IPS DF 19.7 (cell line): ENCODE measurements at regions not wholly inside any gene's neighbourhood (a gene's known extent, or its start where the extent isn't known, plus 50 kb on each side); places are given as distances from the start of the nearest gene placed in this dataset.

Experiments used
- DNase-seq: peaks from one replicate; pipeline ENCODE4 v3.0.0-alpha.2; 2013; ENCODE audit warnings: low read depth, low spot score

DNA sequence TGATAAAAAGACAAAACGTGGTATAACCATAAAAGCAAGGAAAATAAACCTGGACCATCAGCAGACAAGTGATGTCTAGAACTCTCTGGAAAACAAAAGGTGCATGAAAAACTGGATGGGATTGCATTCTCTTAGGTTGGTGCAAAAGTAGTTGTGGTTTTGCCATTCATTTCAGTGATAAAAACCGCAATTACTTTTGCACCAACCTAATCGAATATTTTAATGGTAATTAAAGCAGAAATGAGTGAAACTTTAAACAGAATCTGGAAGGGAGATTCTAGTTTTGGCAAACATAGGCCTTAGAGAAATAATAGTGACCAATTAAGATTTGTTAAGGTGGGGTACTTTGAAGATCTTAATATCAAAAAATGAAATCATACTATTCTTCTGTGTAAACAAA, 800.8 kb upstream of the GYPC start:
- DNase-seq, result no peak

DNA sequence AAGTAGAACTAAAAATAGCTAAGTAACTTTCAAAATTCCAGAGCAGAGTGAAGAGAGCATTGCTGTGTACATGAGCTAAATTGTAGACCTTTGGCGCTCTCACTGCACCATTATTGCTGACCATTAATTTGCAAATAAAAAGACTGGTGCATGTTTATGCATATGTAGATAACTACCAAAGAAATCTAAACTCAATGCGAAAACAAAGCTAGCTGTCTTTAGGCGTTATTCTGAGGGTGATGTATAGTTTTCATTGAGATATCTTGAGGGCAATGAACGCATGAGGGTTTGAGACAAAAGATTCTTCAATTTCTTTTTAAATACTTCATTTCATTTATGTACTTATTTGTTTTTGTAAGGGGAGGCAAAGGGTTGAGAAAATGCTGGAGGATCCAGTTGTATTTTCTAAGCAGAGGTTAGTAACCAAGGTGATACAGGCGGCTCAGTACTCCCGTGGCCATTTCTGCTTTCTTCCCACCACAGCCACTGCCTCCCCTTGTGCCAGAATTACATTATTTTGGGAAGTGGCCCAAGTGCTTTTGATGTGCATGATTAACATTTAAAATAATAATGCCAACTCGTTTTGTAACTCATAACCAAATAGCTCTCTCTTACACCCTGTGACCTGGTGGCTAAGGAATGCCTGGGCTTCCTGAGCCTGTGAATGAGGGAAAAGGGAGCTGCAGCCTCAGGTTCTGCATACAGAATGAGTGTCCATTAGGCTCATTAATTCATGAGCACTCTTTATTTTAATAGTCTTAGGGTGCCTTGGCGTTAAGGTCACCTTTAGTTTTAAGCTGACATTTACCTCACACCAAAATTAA, 797.8 kb upstream of the GYPC start:
- no peak for DNase-seq

DNA sequence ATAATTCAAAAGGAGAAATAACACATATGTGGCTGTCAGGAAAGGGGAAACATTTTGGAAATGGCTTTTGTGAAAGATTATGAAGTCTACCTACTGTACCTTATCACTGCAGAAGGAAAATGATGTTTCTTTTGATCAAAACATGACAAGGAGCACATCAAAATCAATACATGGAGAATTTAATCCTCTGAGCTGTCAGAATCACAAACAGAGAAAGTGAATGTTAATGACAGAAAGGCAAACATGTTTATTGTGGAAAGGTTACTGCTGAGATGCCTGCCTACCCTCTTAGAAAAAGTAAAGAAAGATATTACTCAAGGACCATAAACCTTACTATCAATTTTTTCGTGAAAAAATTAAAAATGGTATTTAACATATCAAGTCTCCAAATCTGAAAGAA, 794.5 kb upstream of the GYPC start:
- DNase-seq, result no peak

DNA sequence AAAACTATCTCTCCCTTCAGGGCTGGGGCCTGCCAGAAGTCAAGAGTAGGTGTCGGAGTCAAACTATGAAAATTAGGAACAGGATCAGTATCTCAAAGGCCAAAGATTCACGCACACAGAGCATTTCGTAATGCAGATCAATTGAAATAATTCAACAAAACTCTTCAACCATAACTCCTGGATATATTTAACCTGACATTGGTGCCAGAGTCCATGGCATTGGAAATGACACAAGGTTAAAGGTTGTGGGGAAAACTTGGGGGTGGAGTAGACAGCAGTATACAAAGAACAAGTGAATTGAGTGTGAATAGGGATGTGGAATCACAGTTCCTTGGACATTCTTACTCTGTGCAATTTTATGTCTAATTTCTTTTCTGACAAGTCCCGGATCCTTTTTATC, 788.0 kb upstream of the GYPC start:
- no peak for DNase-seq

DNA sequence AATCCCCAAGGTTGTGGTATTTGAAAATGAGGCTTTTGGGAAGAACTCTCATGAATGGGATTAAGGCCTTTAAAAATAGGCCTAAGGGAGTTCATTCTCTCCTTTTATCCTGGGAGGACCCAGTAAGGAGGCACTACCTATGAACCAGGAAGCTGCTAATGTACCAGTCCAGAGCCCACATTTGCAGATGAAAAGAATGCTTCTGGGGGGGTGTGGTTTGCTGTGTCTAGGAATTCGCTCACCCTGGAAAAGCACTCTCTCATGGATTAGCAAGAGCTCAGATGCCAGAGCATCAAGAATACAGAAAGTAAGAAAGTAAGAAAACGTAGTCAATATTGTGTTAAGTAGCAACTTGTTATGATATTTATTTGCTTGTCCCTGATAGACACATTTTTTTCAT, 785.7 kb upstream of the GYPC start:
- DNase-seq, result no peak

DNA sequence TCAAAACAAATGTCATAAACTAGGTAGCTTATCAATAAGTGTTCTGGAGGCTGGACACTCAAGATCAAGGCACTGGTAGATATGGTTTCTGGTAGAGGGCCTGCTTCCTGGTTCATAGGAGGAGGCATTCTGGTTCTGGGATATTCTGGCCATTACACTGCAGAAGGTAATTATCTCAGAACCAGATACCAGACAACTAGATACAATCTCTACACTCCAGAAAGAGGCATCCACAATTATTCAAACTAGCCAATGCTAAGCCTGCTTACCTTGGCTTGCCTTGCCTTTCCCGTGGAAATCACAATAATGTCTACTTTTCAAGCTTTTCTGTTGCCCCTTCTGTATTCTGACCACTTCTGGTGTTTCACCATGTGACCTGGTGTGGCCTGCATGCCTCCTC, 785.2 kb upstream of the GYPC start:
- no peak for DNase-seq

DNA sequence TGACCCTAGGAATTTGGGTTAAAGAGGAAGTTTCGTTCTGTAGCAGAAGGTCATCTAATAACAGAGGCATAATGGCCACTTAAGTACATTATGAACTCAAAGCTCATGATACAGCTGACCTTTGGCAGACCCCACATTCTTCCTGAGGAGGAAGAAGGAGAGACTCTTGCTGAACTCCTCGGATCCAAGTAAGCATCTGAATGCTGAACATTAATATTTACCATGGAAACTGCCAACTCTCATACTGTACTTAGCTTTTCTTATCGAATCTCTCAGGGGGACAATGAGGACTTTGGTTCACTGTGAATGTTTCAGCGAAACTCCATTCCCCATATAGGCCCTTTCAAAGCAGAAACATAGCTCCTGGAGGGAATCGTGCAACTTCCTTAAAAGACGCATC, 781.4 kb upstream of the GYPC start:
- no peak for DNase-seq

DNA sequence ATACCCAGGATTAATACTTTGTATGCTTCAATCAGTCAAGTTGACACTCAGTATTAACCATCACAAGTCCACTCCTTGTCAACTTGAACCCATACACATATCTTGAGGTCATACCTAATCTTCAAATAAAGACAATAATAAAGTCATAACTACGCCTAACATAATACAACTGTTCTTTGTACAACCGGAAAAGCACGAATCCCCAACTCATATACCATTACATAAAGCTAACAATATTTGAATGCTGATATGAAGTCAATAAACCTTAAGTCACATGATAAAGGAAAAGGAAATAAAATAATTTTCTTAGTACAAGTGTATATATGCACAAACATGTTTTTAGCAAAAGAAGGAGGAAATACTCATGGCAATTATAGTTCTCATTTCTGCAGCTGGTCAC, 770.6 kb upstream of the GYPC start:
- no peak for DNase-seq

DNA sequence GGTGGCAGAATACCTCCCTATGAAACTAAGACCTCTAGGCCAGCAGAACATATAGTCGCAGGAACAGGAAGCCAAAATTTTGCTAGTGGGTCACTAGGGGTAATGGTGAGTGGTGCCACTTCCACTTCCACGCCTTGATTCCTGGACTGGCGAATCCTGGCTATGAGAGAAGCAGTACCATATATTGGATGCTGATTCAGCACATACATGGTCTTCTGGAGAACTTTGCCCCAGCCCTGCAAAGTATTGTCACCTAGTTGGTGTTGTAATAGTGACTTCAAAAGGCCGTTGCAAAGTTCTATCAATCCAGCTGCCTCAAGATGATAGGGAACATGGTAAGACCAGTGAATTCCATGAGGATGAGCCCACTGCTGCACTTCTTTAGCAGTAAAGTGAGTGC, 769.8 kb upstream of the GYPC start:
- DNase-seq, result no peak

DNA sequence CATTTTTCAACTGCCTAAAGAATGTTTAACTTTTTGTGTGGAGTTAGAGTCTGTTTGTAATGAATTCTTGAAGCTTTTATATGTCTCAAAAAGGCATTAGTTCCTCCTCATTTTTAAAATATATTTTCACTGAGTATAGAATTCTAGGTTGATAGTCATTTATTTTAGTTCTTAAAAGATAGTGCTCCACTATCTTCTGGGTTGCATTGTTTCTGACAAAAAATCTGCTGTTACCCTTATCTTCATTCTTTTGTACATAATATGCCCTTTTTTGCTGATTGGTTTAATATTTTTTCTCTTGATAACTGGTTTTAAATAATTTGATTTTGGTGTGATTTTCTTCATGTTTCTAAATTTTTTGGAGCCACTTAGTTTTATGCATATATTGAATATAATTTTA, 754.7 kb upstream of the GYPC start:
- DNase-seq, result no peak

DNA sequence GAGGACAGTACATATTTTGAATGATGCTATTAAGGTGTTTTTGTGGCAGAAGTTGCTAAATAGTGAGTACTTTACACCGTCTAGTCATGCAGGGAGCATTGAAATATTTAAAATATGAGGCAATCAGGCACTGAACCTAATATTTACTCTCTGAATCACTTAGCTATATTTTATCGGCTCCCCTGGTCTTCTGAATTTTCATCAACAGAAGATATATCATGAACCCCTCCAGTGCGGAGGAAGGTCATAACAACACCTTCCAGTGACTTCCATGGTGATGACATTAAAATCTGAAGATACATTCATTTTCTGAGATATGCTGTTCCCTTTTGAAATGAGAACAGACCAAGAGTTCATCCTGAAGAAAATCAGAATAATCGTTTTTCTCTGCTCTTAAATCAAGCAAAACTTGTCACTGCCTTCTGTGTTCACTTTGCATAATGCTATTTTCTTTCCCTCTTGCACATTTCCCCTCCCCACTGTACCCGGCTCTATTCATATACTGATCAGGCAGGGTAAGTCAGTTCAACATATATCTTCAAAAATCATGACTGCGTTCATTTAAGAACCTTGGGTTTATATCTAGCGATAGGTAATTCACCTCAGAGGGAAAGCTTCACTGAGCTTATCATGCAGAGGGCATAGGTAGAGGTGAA, 729.9 kb upstream of the GYPC start:
- no peak for DNase-seq

DNA sequence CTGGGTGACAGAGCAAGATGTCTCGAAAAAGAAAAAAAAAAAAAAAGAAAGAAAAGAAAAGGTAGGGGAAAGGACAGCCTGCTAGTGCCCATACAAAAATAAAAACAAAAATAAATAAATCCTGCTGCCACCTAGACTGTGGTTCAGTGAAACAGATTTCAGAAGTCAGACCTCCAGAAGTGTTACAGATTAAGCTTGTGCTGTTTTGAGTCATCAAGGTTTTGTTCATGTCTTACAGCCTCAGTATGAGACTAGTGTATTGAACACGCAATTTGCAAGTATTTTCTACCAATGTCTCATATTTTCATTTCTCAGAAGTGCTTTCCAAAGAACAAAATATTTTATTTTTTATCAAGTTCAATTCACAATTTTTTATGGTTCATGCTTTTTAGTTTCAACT, 720.4 kb upstream of the GYPC start:
- no peak for DNase-seq

DNA sequence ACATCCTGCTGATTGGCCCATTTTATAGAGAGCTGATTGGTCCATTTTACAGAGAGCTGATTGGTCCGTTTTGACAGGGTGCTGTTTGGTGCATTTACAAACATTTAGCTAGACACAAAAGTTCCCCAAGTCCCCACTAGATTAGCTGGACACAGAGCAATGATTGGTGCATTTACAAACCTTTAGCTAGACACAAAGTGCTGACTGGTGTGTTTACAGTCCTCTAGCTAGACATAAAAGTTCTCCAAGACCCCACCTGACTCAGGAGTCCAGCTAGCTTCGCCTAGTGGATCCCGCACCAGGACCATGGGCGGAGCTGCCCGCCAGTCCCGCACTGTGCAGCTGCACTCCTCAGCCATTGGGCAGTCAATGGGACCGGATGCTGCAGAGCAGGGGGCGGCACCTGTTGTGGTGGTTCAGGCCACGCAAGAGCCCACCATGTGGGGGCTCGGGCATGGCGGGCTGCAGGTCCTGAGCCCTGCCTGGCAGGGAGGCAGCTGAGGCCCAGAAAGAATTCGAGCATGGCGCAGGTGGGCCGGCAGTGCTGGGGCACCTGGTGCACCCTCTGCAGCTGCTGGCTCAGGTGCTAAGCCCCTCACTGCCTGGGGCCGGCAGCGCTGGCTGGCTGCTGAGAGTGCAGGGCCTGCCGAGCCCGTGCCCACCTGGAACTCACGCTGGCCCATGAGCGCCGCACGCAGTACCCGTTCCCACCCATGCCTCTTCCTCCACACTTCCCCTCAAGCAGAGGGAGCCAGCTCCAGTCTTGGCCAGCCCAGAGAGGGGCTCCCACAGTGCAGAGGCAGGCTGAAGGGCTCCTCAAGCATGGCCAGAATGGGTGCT, 713.2 kb upstream of the GYPC start:
- no peak for DNase-seq

DNA sequence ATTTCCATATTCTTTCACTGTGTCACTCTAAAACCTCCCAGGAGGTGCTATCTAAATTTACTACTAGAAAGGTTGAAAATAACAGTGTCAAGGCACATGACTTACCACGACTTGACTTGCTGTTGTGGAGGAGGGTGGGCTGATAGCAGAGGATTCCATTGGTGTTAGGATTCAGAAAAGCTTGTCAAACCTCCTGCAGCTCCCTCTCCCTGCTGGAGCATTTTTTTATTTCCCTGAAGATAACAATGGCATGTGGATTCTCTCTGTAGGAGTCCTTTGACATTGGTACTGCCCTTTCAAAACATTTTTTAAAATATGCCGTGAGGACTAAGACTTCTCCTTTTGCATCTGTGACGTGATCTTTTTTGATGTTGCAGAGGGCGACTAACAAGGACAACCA, 696.9 kb upstream of the GYPC start:
- peak; percentile 1 for DNase-seq

DNA sequence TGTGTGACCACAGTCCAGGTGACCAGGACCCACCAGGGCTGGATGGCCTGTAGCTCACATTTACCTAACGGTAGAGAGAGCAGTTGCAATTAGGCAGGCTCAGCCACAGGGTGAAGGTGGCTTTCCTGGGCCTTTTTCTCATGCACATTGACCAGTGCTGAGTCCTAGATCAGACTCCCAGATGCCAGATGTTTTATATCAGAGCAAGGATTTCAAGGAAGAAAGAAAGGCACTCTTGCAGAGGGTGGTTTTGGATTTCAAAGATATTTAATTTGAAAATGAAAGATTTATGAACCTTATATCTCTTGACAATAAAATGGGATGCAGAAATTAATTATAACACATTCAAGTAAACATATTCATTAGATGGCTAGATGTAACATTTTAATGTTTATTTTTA, 694.2 kb upstream of the GYPC start:
- no peak for DNase-seq

DNA sequence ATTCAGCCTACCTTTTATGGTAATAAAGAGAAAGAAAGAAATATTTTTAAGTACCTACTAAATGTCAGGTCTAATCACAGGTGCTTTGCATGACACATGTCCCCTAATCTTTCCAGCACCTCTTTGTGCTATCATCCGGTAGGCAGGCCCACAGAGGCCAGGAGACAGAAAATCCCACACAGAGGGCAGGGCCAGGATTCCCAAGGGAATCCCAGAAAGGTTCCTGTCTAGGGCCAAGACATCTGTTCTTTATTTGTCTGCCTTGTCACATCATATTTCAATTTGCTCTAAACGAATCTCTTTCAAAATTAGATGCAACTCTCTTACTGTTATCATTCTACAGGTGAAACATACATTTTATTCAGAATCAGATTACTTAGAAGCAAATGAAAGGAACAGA, 676.1 kb upstream of the GYPC start:
- DNase-seq, result no peak

DNA sequence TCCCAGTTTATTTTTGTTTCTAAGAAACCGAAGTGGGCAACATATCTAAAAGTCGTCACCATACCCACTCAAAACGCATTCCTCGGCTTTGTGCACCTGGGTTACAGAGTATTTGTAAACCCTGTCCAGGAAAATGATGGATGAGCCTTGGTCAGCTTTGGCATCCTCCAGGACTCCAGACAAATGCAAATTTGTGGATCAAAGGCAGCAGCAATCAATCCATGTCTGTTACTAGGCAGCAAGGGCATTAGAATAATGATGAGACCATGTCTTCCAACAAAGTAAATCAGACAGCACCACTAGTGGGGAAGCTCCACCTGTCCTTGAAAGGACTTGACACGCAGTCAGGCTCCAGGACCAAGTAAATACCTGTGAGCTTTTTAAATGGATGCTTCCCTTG, 672.6 kb upstream of the GYPC start:
- DNase-seq, result no peak

DNA sequence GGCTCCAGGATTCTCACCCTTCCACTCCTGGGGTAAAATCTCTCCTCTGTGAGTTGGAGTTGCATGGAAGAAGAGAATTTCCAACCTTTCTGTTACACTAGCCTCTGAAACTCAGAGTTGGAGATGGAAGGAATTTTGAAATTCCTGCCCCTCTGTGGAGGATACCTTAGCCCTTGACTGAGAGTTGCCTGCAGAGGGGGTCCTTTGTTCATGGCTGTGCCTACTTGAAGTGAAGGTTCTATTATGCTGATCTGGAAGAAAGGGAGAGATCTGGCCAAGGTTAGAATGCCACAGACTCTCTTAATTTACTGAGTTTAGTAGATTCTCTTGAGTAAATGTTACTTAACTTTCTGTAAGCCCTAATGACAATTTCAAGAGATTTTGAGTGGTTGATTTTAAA, 626.6 kb upstream of the GYPC start:
- peak; percentile 1 for DNase-seq

DNA sequence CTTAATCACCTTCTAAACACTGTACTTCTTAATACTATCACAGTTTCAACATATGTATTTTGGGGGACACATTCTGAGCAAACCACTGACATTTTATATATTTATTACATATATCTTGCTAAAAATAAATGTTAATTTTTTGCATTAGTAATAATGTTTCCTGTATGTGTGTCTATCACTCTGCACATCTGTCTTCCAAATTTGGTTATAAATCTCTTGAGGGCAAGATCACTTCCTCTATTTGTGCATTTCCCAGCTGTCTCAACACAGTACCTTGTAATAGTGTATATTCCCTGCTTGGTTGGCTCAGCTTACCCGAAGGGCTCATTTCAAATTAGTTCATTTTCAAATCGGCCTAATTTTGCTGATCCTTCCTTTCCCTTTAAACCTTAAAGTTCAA, 617.1 kb upstream of the GYPC start:
- DNase-seq, result no peak

DNA sequence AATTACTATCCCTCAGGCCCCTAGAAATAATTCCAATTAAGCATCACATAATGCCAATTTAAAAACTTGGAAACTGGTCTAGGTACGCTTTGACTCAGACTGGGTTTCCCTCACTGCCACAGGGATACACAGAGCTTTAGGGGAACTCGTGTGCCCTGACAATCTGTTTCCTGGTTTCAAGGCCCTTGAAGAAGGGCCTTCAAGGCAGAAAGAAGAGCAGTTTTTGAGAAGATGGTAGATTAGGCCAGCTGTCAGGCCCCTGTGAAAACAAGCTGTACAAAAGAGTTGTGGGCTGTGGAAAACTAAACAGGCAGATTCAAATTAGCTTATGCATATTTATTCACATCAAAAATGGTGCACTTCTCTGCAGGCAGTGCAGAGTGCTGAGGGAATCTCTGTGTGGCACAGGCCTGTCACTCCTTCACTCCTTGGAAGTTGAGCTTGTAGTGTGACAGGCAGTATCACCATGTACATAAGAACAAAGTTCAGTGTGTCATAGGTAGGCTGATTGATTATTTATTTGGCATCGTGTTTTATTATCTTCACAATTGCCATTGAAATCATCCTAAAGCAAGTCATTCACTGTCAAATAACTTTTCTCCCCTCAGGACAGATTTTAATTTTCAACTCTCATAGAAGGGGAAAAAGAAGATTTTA, 614.4 kb upstream of the GYPC start:
- DNase-seq, result no peak

DNA sequence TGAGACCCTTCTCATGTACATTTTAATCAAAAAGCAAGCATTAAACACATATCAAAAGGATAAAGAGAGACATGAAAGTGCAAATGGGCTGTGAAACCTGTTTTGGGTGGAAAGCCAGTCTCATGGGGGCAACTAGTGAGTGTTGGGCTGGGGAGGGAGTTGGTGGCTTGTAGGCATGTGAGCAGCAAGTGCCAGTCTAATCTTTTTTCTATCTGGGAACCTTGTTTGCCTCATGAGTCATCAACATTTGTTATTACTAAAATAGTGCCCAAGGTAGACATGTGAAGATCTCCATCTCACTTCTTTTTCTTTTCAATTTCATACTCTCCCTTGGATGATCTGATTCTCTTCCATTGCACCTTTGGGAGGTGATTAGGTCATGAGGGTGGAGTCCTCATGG, 613.9 kb upstream of the GYPC start:
- DNase-seq, result no peak

DNA sequence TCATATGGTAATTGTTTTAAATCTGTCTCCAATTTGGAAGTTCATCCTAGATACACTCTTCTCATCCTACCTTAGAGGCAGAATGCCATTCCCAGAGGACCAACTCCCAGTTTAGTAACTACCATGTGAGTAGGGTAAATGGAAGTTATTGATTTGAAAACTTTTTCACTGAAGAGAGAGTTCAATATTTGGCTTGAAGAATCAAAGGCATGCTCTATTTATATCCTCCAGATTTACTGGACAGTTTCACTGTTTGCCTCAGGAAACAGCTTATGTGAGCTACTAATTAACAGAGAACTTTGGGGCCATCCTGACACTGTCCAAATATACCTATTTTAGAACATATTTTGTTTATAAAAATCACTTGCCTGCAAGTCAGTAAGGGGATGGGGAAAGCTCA, 607.2 kb upstream of the GYPC start:
- no peak for DNase-seq
